ENCODE measurements at regions not wholly inside any gene's neighbourhood (a gene's known extent, or its start where the extent isn't known, plus 50 kb on each side); places are given as distances from the start of the nearest gene placed in this dataset.
"Not testable (repeated sequence)": the region's sequence is repeated elsewhere in the genome, so short reads cannot be mapped to it uniquely, and the experiment has no call there.

DNA sequence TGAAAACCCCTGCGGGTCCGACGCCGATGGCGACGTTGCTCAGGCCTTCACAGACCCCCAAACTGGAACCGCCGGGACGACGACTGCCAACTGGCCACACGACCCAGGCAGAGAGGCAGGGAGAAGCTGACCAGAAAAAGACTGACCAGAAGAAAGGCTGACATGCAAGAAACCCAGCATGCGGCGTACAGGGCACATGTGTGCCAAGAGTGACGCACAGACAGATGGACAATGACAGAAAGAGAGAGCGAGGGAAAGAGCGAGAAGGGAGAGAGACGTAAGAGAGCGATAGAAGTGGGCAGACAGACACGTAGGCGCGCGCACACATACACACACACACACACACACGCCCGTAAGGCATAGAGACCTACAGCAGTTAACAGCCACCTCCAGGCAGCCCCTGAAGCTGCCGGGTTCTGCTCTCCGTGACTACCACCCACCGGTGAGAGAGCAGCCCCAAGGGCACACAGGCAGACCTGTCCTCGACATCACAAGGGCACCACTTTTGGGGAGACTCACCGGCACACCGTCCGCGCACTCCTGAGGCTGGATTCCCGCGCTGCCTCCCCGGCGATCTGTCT is 67.2 kb upstream of the ZNF527 start:
- DNase-seq = no peak

DNA sequence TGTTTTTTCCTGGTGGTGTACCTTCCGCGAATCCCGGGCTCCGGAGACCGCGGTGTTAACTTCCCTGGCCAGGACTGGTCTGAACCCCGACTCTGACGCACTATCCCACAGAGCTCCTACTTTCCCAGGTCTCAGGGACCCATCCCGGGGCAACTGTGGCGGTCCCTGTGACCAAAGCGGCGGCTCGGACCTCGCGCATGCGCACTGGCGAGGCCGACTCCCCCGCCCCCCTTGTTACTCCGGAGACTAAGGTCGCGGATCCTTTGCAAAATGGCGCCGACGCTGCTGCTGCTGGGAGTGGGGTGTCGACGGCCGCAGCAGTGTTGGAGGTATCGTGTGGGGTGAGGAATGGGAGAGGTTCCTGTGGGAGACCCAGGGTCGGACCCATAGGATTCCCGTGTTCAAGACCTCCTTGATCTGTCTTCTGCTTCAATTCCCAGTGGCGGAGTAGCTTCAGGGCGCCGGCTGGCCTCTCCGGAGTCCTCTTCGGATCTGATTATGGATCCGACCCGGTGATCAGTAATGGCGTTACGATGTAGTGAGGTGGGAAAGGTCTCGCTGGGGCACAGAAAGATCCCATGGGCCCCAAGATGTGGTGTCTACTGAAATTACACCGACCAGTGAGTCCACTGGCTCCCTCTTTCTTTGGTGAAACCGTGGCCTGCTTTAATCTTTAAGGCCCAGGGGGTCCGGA is 66.6 kb upstream of the ZNF527 start:
- no peak for DNase-seq

DNA sequence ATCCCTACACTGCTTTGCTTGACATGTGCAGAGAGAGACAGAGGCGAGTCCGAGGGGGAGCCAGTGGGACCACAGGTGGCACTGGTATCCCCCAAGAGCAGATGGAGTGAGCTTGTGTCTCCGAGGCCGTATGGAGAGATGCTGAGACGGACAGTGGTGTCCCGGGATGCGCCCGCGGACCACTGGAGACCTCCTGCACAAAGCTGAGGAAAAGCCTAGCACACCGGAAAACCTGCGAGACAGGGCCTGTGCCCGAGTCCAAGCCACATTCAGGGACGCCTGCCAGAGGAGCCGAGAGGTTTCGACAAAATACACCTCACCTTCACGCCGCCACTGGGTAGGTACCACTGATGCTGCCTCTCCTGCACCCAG is 66.0 kb upstream of the ZNF527 start:
- DNase-seq = no peak

DNA sequence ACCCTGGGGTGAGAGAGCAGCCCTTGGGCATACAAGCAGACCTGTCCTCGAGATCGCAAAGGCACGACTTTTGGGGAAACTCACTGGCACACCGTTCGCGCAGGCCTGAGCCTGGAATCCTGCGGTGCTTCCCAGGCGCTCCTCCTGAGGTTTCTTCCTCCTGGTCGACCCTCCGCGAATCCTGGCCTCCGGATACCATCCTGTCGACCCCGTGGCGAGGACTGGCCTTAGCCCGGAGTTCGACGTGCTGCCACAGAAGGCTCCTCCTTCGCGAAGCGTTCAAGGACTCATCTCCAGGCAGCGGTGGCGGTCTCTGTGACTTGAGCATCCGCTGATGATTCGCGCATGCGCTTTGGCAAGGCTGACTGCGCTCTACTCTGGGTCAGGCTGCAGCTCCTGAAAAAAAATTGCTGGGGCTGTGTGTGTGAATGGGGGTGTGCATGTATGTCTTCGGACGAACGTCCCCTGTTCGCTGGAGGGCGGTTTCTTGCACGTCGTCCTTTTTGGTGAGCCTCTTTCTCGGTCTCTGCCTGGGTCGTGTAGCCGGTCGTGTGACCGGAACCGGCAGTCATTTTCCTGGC is 64.4 kb upstream of the ZNF527 start:
- no peak for DNase-seq

DNA sequence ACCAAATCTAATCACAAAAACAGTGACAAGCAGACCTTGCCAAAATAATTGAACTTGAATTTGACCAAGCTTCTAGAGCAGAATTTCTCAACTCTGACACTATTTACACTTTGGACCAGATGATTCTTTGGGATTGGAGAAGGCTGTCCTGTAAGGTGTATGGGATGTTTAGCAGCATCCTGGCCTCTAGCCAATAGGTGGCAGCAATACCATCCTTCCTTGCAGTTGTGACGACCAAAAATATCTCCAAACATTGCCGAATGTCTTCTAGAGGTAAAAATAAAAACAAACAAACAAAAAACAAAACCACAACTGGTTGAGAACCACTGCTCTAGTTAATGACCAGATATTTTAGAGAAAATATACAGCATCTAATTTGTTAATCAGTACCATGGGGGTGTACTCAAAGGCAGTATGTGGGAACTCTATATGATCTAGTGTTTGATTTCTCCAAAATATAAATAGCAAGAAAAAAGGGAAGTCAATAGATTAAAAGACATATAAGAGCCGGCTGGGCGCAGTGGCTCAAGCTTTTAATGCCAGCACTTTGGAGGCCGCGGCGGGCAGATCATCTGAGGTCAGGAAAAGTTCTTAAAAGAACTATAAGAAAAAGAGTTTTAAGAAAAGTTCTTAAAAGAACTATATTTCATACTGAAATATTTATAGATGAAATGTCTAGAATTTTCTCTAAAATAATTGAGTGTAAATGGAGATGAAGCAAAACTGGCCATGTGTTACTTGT is 60.9 kb upstream of the ZNF527 start:
- DNase-seq = no peak

DNA sequence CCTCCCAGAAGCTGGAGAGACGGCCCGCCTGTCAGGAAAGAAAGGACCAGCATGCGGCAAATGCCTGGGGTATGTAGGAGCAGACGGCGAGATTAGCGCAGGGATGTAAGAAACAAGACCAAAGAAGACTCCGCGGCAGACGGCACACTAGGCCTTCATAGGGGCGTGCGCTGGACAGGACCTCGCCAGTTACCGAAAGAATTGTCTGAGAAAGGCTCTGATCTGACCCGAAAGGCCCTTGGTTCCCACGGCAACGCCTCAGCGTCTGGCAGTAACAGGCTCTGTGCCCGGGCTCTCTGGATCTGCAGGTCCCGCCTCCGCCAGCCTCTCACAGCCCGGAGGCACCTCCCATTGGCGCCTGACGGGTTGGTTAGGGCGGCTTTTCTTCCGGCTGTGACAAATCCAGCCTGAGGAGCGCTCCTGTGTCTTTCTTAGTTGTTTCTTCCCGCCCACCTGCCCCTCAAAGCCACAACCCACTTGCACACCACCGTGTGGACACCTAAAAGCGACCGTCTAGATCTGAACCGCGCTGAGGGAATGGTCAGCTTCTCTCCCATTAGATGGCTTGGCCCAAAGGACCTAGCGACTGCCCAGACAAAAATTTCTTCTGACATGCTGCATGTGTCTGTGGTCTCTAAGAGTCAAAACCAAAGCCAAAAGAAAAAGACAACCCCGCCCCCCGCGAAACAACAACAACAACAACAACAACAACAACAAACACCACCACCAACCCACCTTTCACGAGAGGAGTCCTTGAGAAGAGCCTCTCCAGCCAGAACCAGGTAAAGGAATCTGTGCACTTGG is 58.2 kb upstream of the ZNF527 start:
- DNase-seq = peak; percentile 15

DNA sequence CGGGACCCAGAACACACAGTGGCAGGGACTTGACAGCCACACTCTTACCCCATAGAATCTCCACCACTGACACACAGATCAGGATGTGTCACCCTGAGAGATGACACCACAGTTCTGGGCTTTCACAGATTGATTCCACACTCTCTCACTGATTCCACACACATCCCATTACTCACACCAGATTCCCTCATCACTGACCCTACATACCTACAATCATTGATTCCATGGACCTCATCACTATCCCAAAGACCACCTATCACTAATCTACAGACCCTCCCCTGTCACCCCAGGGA is 57.6 kb upstream of the ZNF527 start:
- no peak for DNase-seq

- DNase-seq = peak; percentile 99
Measured at GRCh38 chr19:37317403-37318209, 53.3 kb upstream of the ZNF527 start.

- DNase-seq = not testable (repeated sequence)
Measured at GRCh38 chr19:37320988-37321387, 49.9 kb upstream of the ZNF527 start.
